ENCODE measurements at regions not wholly inside any gene's neighbourhood (a gene's known extent, or its start where the extent isn't known, plus 50 kb on each side); places are given as distances from the start of the nearest gene placed in this dataset.

DNA sequence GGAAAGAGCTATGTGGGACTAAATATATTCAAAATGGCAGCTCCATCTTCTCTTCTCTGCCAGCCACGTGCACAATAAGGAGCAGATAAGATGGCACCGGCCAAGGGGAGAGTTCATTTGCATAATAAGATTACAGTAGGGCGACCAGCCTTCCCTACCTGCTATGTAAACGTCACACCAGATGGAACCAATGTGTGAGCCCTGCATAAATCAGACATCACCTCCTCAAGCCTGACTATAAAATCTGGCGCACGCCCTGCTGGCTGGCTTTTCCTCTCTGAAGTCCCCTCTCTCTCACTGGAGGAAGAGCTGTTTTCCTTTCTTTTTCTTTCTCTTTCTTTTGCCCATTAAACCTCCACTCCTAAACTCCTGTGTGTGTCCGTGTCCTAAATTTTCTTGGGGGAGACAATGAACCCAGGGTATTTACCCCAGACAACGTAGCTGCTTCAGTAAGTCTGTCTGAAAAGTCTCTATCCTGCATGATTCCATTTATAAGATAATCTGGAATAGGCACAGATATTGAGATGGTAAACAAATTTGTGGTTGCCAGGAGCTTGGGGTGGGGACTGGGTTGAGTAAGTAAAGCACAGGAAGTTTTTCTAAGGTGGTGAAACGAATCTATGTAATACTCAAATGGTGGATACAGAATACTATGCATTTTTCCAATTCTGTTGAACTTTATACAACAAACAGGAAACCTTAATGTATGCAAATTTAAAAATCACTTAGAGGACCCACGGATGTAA lies 670.0 kb upstream of the KIRREL3 start:
- ATAC-seq (no peak), DNase-seq (no peak)
- Mint-ChIP-seq H3K36me3 (ENCODE audit: low read depth) (no peaks in the 10 kb centered on the region), H3K4me1 (no peaks in the 10 kb centered on the region), H3K27me3 (peaks cover 4% of the 10 kb centered on the region), H3K4me3 (no peak overlapping the region), H3K27ac (no peak overlapping the region), H3K9me3 (ENCODE audit: low read depth) (peaks cover 3% of the 10 kb centered on the region)
- CTCF ChIA-PET, result no interaction called here
- POLR2A ChIA-PET, result no interaction called here
- intact Hi-C loops (cut with DNase I, micrococcal nuclease), result no loop called here

DNA sequence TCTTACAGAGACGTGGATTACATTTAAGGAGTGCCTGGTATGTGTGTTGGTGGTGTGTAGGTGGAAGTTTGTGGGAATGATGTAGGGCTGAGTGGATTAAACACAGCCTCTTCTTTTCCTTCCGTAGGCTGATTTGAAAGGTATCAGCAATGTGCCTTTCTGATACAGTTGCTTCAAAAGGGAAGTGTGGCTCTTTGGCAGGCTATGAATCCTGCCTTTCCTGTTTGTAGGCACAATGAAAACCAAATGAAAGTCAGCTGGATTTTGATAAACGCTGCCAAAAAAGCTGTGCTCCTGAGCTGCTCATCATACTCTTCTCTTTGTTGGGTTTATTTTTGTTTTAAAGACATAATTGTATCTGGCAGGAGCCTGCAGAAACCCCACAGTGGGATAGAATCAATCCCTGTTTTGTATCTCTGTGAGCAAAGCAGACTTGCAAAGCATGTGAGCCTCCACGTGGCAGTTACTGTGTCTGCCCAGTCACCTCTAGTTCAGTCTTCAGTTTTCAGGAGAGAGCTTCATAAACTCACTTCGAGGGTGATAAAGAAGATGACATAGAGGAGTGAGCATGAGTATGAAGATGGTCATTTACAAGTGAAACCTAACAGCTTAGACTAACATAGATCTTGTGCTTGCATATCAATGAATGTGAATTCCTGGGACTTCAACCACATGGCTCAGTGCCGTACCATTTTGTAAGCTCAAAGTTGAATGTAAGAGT lies 655.7 kb upstream of the KIRREL3 start:
- DNase-seq, result no peak
- Mint-ChIP-seq H3K4me3 (no peak overlapping the region), H3K27me3 (no peaks in the 10 kb centered on the region), H3K9me3 (ENCODE audit: low read depth) (peaks cover 2% of the 10 kb centered on the region), H3K4me1 (no peaks in the 10 kb centered on the region), H3K27ac (no peak overlapping the region), H3K36me3 (ENCODE audit: low read depth) (no peaks in the 10 kb centered on the region)
- ChIA-PET POLR2A (no interaction called here), CTCF (interaction anchor here (0.6 kb wide), 1 partner anchor 198 kb away, joined by 4 read pairs; no protein-coding TSS in a partner anchor)
- intact Hi-C loops (cut with DNase I, micrococcal nuclease), result no loop called here
- ATAC-seq, result no peak

DNA sequence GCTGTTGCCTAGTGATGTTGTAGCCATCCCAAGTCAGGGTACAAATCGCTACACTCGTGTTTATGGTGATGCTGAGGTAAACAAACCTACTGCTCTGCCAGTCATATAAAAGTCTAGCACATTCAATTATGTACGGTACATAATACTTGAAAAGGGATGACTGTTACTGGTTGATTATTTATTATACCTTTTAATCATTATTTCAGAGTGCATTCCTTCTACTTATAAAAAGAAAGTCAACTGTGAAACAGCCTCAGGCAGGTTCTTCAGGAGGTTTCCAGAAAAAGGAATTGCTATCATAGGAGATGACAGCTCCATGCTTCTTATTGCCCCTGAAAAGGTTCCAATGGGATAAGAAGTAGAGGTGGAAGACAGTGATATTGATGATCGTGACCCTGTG lies 652.5 kb upstream of the KIRREL3 start:
- POLR2A ChIA-PET, result no interaction called here
- Mint-ChIP-seq H3K27me3 (no peaks in the 10 kb centered on the region), H3K4me3 (no peak overlapping the region), H3K36me3 (ENCODE audit: low read depth) (no peaks in the 10 kb centered on the region), H3K4me1 (no peaks in the 10 kb centered on the region), H3K27ac (no peak overlapping the region), H3K9me3 (ENCODE audit: low read depth) (peaks cover 2% of the 10 kb centered on the region)
- ATAC-seq (no peak), DNase-seq (no peak)
- intact Hi-C loops (cut with DNase I, micrococcal nuclease), result no loop called here
- CTCF ChIA-PET, result interaction anchor here (0.6 kb wide), 1 partner anchor 12 kb away, joined by 3 read pairs; no protein-coding TSS in a partner anchor

DNA sequence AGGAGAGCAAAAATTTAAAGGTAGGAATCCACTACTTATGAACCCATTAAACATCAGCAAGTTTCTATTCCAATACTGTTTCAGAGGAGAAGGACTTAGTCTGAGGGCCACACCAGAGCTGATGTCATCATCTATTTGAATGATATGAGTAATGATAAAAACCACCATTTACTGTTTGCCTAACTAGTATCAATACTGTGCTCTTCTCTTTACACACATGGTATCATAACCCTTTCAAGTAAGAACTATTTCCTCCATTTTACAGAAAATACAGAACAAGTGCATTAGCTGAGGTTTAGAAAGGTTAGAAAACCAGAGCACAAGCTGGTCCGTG lies 651.3 kb upstream of the KIRREL3 start:
- ATAC-seq, result peak; percentile 53
- POLR2A ChIA-PET, result no interaction called here
- no peaks in the 10 kb centered on the region for H3K36me3 Mint-ChIP-seq (ENCODE audit: low read depth)
- H3K9me3 Mint-ChIP-seq (ENCODE audit: low read depth), result no peaks in the 10 kb centered on the region
- no peak overlapping the region for H3K27ac Mint-ChIP-seq
- H3K27me3 Mint-ChIP-seq, result no peaks in the 10 kb centered on the region
- H3K4me3 Mint-ChIP-seq, result no peak overlapping the region
- intact Hi-C loops (cut with DNase I, micrococcal nuclease), result no loop called here
- no peak for DNase-seq
- CTCF ChIA-PET, result interaction anchor here (0.6 kb wide), 1 partner anchor 306 kb away, joined by 3 read pairs; no protein-coding TSS in a partner anchor
- H3K4me1 Mint-ChIP-seq, result no peaks in the 10 kb centered on the region

DNA sequence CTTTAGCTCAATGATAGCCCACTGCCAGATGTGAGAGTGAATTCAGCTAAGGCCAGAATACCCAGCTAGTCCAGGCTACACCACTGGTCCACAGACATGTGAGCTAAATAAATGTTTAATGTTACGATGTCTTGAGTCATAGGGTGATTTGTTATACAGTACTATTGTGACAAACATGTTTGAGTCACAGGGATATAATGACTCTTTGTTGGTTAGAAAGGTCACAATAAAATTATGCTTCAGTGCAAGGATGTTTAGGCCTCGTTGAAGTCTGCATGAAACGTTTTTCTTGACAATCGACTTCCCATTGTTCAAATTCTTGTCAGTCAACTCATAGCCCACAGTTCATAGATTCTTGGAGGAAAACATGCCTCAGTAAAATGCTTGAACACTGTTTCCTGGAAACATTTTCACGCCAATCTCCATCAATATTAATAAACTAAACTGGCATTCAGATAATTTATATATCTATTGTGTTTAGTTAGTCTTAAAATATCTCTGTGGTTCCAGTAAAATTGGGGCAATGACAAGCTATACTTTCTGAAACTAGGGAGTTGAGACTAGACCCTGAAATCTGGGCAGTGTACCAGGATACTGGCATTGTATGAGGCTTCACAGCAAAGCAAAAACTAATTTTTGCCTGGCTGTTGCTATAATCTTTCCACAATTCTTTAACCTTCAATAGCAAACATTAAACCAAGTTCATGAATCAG lies 650.8 kb upstream of the KIRREL3 start:
- H3K4me1 Mint-ChIP-seq, result no peaks in the 10 kb centered on the region
- POLR2A ChIA-PET, result no interaction called here

DNA sequence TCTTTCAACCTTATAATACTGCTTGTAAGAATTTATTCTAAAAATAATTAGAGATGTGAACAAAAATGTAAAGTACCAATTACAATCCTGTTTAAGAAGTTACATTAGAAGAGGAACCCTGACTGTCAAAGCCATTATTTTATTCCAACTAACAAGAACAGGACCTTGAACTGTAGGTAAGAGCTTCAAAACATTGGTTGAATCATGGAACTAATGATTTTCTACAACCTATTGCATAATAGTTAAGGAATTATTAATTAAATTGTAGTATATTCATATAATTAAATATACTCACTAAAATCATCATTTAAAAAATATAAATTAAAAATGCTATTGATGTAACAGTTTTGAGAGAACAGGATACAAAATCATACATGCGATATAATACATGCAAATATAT lies 649.4 kb upstream of the KIRREL3 start:
- POLR2A ChIA-PET, result no interaction called here
- CTCF ChIA-PET, result no interaction called here
- H3K27me3 Mint-ChIP-seq, result no peaks in the 10 kb centered on the region
- no peak for DNase-seq
- H3K9me3 Mint-ChIP-seq (ENCODE audit: low read depth), result no peaks in the 10 kb centered on the region
- intact Hi-C loops (cut with DNase I, micrococcal nuclease), result no loop called here
- no peaks in the 10 kb centered on the region for H3K36me3 Mint-ChIP-seq (ENCODE audit: low read depth)
- ATAC-seq, result no peak
- no peak overlapping the region for H3K27ac Mint-ChIP-seq
- no peak overlapping the region for H3K4me3 Mint-ChIP-seq
- no peaks in the 10 kb centered on the region for H3K4me1 Mint-ChIP-seq

More for the DNA sequence above, 650.8 kb upstream of the KIRREL3 start:
- H3K4me3 Mint-ChIP-seq, result no peak overlapping the region
- H3K27me3 Mint-ChIP-seq, result no peaks in the 10 kb centered on the region
- ATAC-seq, result peak; percentile 49
- no peaks in the 10 kb centered on the region for H3K36me3 Mint-ChIP-seq (ENCODE audit: low read depth)
- no peak for DNase-seq
- CTCF ChIA-PET, result interaction anchor here (0.6 kb wide), 1 partner anchor 158 kb away, joined by 3 read pairs; no protein-coding TSS in a partner anchor
- intact Hi-C loops (cut with DNase I, micrococcal nuclease), result no loop called here
- H3K9me3 Mint-ChIP-seq (ENCODE audit: low read depth), result no peaks in the 10 kb centered on the region
- H3K27ac Mint-ChIP-seq, result no peak overlapping the region

DNA sequence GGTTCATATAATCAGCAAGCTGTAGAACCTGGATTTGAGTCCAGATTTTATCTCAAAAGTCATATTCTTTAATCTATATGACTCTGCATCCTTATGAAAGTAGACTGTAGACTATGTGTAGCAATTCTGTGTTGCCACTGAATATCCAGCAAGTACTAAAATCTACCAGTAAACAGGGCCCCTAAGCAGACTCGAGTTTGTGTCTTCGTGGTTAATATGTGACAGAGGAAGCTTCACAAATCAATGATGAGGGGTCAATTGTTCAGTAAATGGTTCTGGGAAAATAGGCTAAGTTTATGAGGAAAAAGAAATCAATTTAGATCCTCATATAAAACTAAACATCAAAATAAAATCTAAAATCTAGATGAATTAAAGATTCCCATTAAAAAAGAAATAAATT lies 648.5 kb upstream of the KIRREL3 start:
- Mint-ChIP-seq H3K9me3 (ENCODE audit: low read depth) (no peaks in the 10 kb centered on the region), H3K27me3 (no peaks in the 10 kb centered on the region), H3K4me3 (no peak overlapping the region), H3K27ac (no peak overlapping the region), H3K36me3 (ENCODE audit: low read depth) (no peaks in the 10 kb centered on the region), H3K4me1 (no peaks in the 10 kb centered on the region)
- POLR2A ChIA-PET, result no interaction called here
- ATAC-seq, result no peak
- CTCF ChIA-PET, result no interaction called here
- DNase-seq, result no peak
- intact Hi-C loops (cut with DNase I, micrococcal nuclease), result no loop called here

DNA sequence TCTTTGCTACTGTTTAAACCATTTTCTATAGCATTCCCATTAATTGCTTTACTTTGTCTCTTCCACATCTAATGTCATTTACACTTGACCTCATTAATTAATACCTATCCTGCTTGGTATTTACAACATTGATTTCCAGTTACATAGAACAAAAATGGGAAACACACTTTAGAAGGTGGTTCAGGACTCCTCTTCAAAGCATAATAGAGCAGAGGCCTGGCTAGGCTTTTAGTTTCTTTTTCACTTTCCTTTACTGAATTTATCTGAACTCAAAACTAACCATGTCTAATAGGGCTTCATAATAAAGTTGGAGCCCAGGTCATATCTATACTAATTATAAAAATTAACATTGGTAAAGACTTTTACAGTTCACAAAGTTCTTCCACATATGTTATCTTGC lies 648.0 kb upstream of the KIRREL3 start:
- intact Hi-C loops (cut with DNase I, micrococcal nuclease), result no loop called here

DNA sequence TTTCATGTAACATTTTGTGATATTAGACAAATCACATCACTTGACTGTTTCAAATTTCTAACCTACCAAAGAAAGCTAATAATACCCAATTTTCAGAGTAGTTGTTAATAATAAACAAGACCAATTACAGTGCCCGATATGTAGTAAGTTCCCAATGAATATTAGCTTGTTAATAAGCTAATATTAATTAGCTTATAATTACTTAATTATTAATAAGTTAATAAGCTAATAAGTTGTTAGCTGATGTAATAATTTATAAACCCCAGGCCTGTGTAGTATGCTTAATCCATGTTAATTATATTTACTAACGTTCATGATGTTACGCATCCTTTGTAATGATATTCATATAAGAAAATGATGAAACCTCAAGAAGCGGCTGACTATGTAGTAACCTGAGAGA lies 643.8 kb upstream of the KIRREL3 start:
- Mint-ChIP-seq H3K36me3 (ENCODE audit: low read depth) (no peaks in the 10 kb centered on the region), H3K9me3 (ENCODE audit: low read depth) (no peaks in the 10 kb centered on the region), H3K4me1 (no peaks in the 10 kb centered on the region), H3K4me3 (no peak overlapping the region), H3K27ac (no peak overlapping the region), H3K27me3 (no peaks in the 10 kb centered on the region)
- intact Hi-C loops (cut with DNase I, micrococcal nuclease), result no loop called here
- CTCF ChIA-PET, result interaction anchor here (1.5 kb wide), 1 partner anchor 14 kb away, joined by 3 read pairs; no protein-coding TSS in a partner anchor
- POLR2A ChIA-PET, result no interaction called here
- ATAC-seq (no peak), DNase-seq (no peak)

More for the DNA sequence above, 648.0 kb upstream of the KIRREL3 start:
- ChIA-PET POLR2A (no interaction called here), CTCF (no interaction called here)
- Mint-ChIP-seq H3K27me3 (no peaks in the 10 kb centered on the region), H3K9me3 (ENCODE audit: low read depth) (no peaks in the 10 kb centered on the region), H3K27ac (no peak overlapping the region), H3K4me1 (no peaks in the 10 kb centered on the region), H3K4me3 (no peak overlapping the region), H3K36me3 (ENCODE audit: low read depth) (no peaks in the 10 kb centered on the region)
- DNase-seq (no peak), ATAC-seq (no peak)

DNA sequence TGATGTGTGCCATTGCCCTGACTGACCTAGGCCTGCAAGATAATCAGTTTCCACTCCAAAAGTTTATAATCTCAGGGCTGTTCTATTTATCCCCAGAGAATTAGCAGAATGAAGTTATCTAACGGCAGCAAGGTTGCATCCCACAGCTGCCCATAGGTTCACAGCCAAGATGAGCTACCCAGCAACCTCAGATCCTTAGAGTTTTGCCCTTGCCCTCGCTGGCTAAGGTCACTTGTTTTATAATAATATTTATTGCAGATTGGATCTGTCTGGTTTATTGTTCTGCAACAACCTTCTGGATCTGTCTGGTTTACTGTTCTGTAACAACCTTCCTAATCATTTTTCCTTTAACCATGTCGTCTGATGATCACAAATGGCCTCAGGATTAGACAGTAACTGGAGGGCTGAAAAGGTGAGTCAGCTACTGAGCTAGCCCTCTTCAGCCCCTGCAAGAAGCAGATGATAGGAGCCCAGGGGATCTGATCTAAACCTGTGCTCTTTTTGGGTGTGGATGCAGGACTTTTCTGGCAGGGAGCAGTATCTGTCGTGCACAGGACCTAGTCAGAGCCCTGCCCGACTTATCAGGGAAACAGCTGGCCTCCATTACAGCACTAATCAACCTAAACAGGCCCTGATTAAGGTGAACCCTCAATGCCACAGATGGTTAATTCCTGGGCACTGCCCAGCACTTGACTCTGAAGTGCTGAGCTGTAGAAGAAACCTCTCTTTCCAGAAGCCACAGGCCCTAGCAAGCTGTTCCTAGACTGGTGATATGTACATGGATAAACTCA lies 642.9 kb upstream of the KIRREL3 start:
- intact Hi-C loops (cut with DNase I, micrococcal nuclease), result no loop called here
- no peaks in the 10 kb centered on the region for H3K9me3 Mint-ChIP-seq (ENCODE audit: low read depth)
- no peak overlapping the region for H3K4me3 Mint-ChIP-seq
- no peaks in the 10 kb centered on the region for H3K36me3 Mint-ChIP-seq (ENCODE audit: low read depth)
- H3K27ac Mint-ChIP-seq, result no peak overlapping the region
- H3K27me3 Mint-ChIP-seq, result no peaks in the 10 kb centered on the region
- POLR2A ChIA-PET, result no interaction called here
- ATAC-seq (no peak), DNase-seq (no peak)
- CTCF ChIA-PET, result interaction anchor here (1.5 kb wide), 1 partner anchor 15 kb away, joined by 3 read pairs; no protein-coding TSS in a partner anchor
- no peaks in the 10 kb centered on the region for H3K4me1 Mint-ChIP-seq
